HG02678 (cell line): ENCODE measurements at regions not wholly inside any gene's neighbourhood (a gene's known extent, or its start where the extent isn't known, plus 50 kb on each side); places are given as distances from the start of the nearest gene placed in this dataset.

ENCODE experiments used
- ATAC-seq: cut with Tn5 transposase; IDR thresholded peaks from one replicate; pipeline ENCODE4 v1.9.1; 2021; ENCODE audit warnings: mild to moderate bottlenecking, moderate library complexity; ENCODE audit not compliant: unreplicated experiment

DNA sequence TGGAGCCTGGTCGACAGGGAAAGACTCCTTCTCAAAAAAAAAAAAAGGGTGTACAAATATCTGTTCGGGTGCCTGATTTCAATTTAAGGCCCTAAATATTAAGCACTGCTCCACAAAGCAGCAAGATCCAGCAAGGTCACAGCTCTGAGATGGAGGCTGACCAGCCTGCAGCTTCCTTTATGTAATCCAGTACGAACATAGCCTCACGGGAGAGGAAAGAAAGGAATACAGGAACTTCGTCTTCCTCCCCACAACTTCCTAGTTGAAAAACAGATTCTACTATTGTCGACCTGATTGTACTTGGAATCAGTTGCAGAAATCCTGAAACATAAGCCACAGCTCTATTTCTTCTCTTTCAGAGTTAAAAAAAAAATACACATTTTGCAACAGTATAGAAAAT is 53.5 kb upstream of the TBC1D9 start:
- no peak for ATAC-seq

DNA sequence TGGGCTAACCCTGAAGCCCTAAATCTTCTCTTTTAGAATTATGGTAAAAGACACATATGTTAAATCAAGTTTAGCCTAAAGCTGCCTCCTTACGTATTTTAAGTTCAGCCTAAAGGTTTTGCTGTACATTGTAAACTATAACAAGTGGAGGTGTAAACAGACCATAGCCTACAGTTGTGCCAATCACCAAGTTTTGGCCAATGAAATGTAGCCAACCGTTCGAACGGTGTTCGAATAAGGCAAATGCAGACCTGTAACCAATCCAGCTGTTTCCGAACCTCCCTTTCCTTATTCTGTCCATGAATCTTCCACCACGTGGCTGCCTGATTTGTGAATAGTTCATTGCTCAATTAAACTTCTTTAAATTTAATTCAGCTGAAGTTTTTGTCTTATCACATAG is 52.1 kb upstream of the TBC1D9 start:
- peak; percentile 4 for ATAC-seq

DNA sequence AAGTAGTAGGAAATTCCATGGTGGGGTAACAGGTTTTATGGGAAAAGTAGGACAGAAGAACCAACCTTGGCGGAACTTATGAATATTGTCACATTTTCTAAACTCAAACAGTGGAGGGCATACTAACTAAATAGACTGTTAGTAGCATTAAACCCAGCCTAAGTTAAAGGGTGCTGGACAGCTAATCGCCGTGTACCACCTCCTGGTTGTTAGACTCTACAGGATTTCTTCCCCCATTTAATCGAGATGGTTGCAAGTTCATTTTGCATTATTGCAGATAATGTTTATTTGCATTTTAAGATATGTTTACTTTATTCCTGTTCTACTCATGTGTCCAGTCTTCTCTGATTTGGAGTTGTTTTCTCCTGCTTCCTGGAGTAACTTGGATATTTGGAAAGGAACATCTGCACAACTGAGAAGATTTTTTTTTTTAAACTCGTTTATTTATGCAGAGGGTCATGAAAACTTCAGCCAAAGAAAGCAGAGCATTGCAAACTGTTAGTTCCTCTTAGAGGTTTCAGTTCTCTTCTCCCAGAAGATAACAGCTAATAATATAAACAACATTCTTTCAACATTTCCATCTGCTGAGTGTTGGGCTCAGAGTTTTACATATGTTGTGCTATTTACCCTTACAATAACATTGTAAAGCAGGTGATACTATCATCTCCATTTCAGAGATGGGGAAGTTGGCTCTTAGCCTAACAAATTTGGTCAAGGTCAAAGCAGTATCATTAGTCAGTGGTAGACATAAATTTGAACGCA is 51.5 kb upstream of the TBC1D9 start:
- peak; percentile 82 for ATAC-seq

DNA sequence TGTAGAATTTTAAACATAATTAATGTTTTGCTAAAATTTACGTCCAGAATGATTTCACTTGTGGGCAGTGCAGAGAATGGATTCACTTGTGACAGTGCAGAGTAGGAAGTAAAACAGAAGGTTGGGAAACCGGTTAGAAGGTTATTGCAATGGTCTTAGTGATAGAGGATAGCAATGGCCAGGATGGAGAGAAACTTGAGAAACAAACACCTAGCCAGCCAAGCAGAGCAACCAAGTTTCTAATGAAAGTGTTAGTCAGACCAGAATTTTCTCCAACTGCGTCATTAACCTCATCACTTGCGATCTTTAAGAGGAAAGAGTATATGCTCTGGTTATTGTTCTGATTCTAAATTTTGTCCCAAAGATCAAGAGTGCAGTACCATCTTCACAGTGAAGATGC is 50.0 kb upstream of the TBC1D9 start:
- ATAC-seq, result peak; percentile 61
